OCI-M2 (cell line): ENCODE measurements at regions not wholly inside any gene's neighbourhood (a gene's known extent, or its start where the extent isn't known, plus 50 kb on each side); places are given as distances from the start of the nearest gene placed in this dataset.

Experiments
- DNase-seq: peaks from one replicate; lab custom pipeline; 2025; ENCODE audit not compliant: unreplicated experiment; lab: John Stamatoyannopoulos, UW

DNA sequence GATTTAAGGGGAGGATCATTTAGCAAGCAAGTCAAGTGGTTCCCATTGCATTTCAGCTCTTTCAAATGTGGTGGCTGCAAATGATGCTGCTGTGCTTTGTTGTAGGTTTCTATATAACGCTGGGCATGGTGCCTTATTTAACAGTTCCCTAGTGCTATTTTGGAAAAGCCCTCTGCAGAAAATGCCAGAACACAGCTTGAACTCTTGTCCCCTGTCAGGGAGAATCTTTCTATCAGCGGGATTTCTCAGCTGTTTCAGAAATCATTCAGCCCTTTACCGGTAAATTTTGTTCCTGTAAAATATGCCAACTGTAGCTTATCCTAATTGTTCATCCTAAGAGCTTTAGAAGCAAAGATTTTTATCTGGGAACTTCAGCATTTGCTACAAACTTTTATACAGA lies 77.8 kb upstream of the DTNA start:
- DNase-seq, result no peak

GRCh38 chr18:34633368-34633767 lies 76.7 kb upstream of the DTNA start:
- DNase-seq, result no peak

GRCh38 chr18:34637094-34637801 lies 72.8 kb upstream of the DTNA start:
- DNase-seq, result no peak

GRCh38 chr18:34639687-34640086 lies 70.4 kb upstream of the DTNA start:
- no peak for DNase-seq

DNA sequence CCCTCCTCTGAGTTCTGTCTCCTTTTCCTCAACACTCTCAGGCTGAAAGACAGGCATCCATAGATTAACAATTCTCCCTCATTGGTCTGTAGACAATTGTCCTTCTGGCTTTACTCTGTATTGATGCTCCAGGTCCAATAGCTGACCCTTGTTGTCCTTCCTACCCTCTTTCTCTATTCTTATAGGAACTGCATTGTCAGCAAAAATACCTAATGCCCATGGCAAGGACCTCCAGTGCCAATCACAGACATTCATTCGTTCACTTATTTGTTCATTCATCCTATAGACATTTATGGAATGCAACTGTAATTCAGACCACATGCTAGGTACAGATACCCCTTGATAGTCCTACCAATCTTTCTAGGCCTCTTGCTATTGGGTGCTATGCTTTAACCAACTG lies 69.8 kb upstream of the DTNA start:
- DNase-seq, result no peak

DNA sequence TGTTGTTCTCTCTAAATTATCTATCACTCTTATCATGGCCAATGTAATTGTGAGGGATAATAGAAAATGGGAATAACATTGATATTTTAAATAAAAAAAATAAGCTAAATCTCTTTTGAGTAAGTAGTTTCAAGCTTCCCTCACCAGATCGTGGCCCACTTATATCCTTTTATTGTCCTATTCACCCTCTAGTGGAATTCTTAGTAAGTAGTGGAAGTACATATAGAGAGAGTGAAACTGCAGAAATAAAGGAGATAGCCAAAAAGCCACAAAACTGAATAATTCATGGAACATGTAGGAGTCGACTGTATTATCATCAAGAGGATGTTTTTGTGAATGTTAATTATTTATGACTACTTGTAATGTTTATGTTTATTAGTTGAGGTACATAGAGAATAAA lies 66.1 kb upstream of the DTNA start:
- DNase-seq, result no peak

DNA sequence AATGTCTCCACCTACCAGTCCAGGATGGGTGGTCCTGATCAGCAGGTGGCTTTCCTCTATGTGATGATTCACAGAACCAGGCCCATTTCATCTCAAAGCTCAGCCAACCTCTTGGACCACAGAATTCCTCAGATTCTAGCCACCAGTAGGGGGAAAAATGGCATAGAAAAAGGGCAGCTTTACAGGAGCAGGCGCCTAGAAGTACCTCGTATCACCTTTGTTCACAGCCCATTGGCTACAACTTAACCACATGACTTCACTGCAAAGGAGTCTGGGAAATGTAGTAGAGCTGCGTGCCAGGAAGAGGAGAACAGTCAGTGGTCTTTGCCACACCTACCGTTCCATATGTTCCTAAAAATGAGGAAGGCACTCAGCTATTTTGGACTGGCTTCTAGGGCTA lies 62.8 kb upstream of the DTNA start:
- DNase-seq, result no peak

GRCh38 chr18:34648269-34648985 lies 61.7 kb upstream of the DTNA start:
- DNase-seq, result no peak

- no peak for DNase-seq
These were observed 61.0 kb upstream of the DTNA start for GRCh38 chr18:34649080-34649479.

GRCh38 chr18:34650121-34650545 lies 60.0 kb upstream of the DTNA start:
- no peak for DNase-seq

- no peak for DNase-seq
These were observed 58.3 kb upstream of the DTNA start for GRCh38 chr18:34651586-34652369.

GRCh38 chr18:34655131-34655530 lies 55.0 kb upstream of the DTNA start:
- no peak for DNase-seq

- no peak for DNase-seq
These were observed 52.1 kb upstream of the DTNA start for GRCh38 chr18:34657860-34658500.

- DNase-seq, result no peak
These were observed 50.2 kb upstream of the DTNA start for GRCh38 chr18:34659579-34660517.
